H9 (cell line): ENCODE measurements at regions not wholly inside any gene's neighbourhood (a gene's known extent, or its start where the extent isn't known, plus 50 kb on each side); places are given as distances from the start of the nearest gene placed in this dataset.

Experiments
- DNase-seq: peaks from one replicate; pipeline ENCODE4 v3.0.0-alpha.2; 2017
- H2AFZ ChIP-seq: one replicate; pipeline ENCODE4 v1.6.1; 2013; ENCODE audit warnings: mild to moderate bottlenecking, low read length, control low read depth, moderate library complexity
- H2AK5ac ChIP-seq: 2 replicates; pipeline ENCODE4 v1.6.1; 2013; ENCODE audit warnings: low read length, control low read depth, mixed read lengths; ENCODE audit not compliant: insufficient read length
- H2BK120ac ChIP-seq: one replicate; pipeline ENCODE4 v1.6.1; 2013; ENCODE audit warnings: low read depth, mild to moderate bottlenecking, low read length, control low read depth, inconsistent platforms; ENCODE audit not compliant: poor library complexity, severe bottlenecking
- H2BK12ac ChIP-seq: 2 replicates; pipeline ENCODE4 v1.6.1; 2013; ENCODE audit warnings: low read length, control low read depth, mixed read lengths, low read depth; ENCODE audit not compliant: insufficient read length
- H2BK15ac ChIP-seq: 2 replicates; pipeline ENCODE4 v1.6.1; 2013; ENCODE audit warnings: low read depth, low read length, control low read depth
- H2BK20ac ChIP-seq: one replicate; pipeline ENCODE4 v1.6.1; 2013; ENCODE audit warnings: low read depth, mild to moderate bottlenecking, low read length, control low read depth, inconsistent platforms; ENCODE audit not compliant: poor library complexity, severe bottlenecking
- H2BK5ac ChIP-seq: 2 replicates; pipeline ENCODE4 v1.6.1; 2013; ENCODE audit warnings: low read length, control low read depth, mixed read lengths; ENCODE audit not compliant: insufficient read length
- H3K14ac ChIP-seq: 2 replicates; pipeline ENCODE4 v1.6.1; 2013; ENCODE audit warnings: low read length, control low read depth; ENCODE audit not compliant: insufficient read depth
- H3K18ac ChIP-seq: 2 replicates; pipeline ENCODE4 v1.6.1; 2013; ENCODE audit warnings: low read depth, mild to moderate bottlenecking, mixed read lengths, low read length, control low read depth; ENCODE audit not compliant: insufficient read length
- H3K23ac ChIP-seq: 2 replicates; pipeline ENCODE4 v1.6.1; 2013; ENCODE audit warnings: low read length, control low read depth, mixed read lengths, low read depth; ENCODE audit not compliant: insufficient read length
- H3K23me2 ChIP-seq: 2 replicates; pipeline ENCODE4 v1.6.1; 2013; ENCODE audit warnings: low read depth, mild to moderate bottlenecking, mixed read lengths, low read length, control low read depth; ENCODE audit not compliant: insufficient read length, poor library complexity, severe bottlenecking
- H3K27ac ChIP-seq: 2 replicates; pipeline ENCODE4 v1.5.1; 2013; ENCODE audit warnings: low read length, control low read depth, mixed read lengths, low read depth; ENCODE audit not compliant: insufficient read length
- H3K27me3 ChIP-seq: 2 replicates; pipeline ENCODE4 v1.6.1; 2013; ENCODE audit warnings: low read length, control low read depth, inconsistent platforms; ENCODE audit not compliant: insufficient read depth
- H3K4ac ChIP-seq: 2 replicates; pipeline ENCODE4 v1.6.1; 2013; ENCODE audit warnings: low read depth, mild to moderate bottlenecking, control low read depth, inconsistent platforms, low read length, moderate library complexity
- H3K4me1 ChIP-seq: 2 replicates; pipeline ENCODE4 v1.6.1; 2013; ENCODE audit warnings: low read length, control low read depth, inconsistent platforms; ENCODE audit not compliant: insufficient read depth
- H3K4me2 ChIP-seq: 2 replicates; pipeline ENCODE4 v1.6.1; 2013; ENCODE audit warnings: low read length, control low read depth, mixed read lengths; ENCODE audit not compliant: insufficient read length, insufficient read depth
- H3K56ac ChIP-seq: 2 replicates; pipeline ENCODE4 v1.6.1; 2013; ENCODE audit warnings: low read depth, mild to moderate bottlenecking, mixed read lengths, low read length, control low read depth; ENCODE audit not compliant: insufficient read length
- H3K79me1 ChIP-seq: 2 replicates; pipeline ENCODE4 v1.6.1; 2013; ENCODE audit warnings: low read depth, mild to moderate bottlenecking, moderate library complexity, low read length, control low read depth, inconsistent platforms; ENCODE audit not compliant: insufficient read depth, poor library complexity, severe bottlenecking
- H3K79me2 ChIP-seq: 2 replicates; pipeline ENCODE4 v1.6.1; 2013; ENCODE audit warnings: low read length, control low read depth, inconsistent platforms; ENCODE audit not compliant: insufficient read depth
- H3K9ac ChIP-seq: 2 replicates; pipeline ENCODE4 v1.6.1; 2013; ENCODE audit warnings: low read length, control low read depth, mixed read lengths; ENCODE audit not compliant: insufficient read length; ENCODE audit errors: extremely low read depth
- H3K9me3 ChIP-seq: one replicate; pipeline ENCODE4 v1.6.1; 2013; ENCODE audit warnings: low read depth, low read length, inconsistent platforms; ENCODE audit not compliant: control insufficient read depth
- H3T11ph ChIP-seq: one replicate; pipeline ENCODE4 v1.6.1; 2013; ENCODE audit warnings: mild to moderate bottlenecking, low read length, control low read depth, inconsistent platforms
- H4K20me1 ChIP-seq: one replicate; pipeline ENCODE4 v1.6.1; 2013; ENCODE audit not compliant: control insufficient read depth, insufficient read length, insufficient read depth
- H4K5ac ChIP-seq: 2 replicates; pipeline ENCODE4 v1.6.1; 2013; ENCODE audit warnings: low read depth, mild to moderate bottlenecking, mixed read lengths, low read length, control low read depth; ENCODE audit not compliant: insufficient read length
- H4K8ac ChIP-seq: replicated peaks from 2 replicates; pipeline ENCODE4 v1.6.1; 2013; ENCODE audit warnings: low read length, control low read depth, mixed read lengths, low read depth; ENCODE audit not compliant: insufficient read length
- H4K91ac ChIP-seq: 2 replicates; pipeline ENCODE4 v1.6.1; 2013; ENCODE audit warnings: low read depth, mild to moderate bottlenecking, moderate library complexity, mixed read lengths, low read length, control low read depth; ENCODE audit not compliant: insufficient read length
- H3K27ac Mint-ChIP-seq, 3 experiments: 2 replicates in 2 of 3; 3 replicates in 1 of 3; pipeline ENCODE4 v1.8.0; 2020 to 2021; ENCODE audit warnings: mixed read lengths in 3 of 3, mild to moderate bottlenecking in 1 of 3, moderate library complexity in 1 of 3
- H3K27me3 Mint-ChIP-seq: 2 replicates; pipeline ENCODE4 v1.8.0; 2021; ENCODE audit warnings: low read depth, mild to moderate bottlenecking, moderate library complexity, mixed read lengths
- H3K36me3 Mint-ChIP-seq, 3 experiments: 2 replicates in 2 of 3; 3 replicates in 1 of 3; pipeline ENCODE4 v1.8.0; 2020 to 2021; ENCODE audit warnings: low read depth in 3 of 3, mixed read lengths in 3 of 3; ENCODE audit not compliant: insufficient read depth in 1 of 3
- H3K4me1 Mint-ChIP-seq, 2 experiments: 2 replicates each; pipeline ENCODE4 v1.8.0; 2020; ENCODE audit warnings: mixed read lengths in 2 of 2
- H3K4me3 Mint-ChIP-seq, 2 experiments: 2 replicates in 1 of 2; 3 replicates in 1 of 2; pipeline ENCODE4 v1.8.0; 2020 to 2021; ENCODE audit warnings: mild to moderate bottlenecking in 2 of 2, mixed read lengths in 2 of 2, moderate library complexity in 1 of 2
- H3K9me3 Mint-ChIP-seq, 2 experiments: 2 replicates in 1 of 2; 3 replicates in 1 of 2; pipeline ENCODE4 v1.8.0; 2020; ENCODE audit warnings: mild to moderate bottlenecking in 2 of 2, mixed read lengths in 2 of 2, moderate library complexity in 1 of 2
- CTCF ChIP-seq: fragments of 200-600 bp; sonication (generic); conservative IDR thresholded peaks from 3 replicates; pipeline ENCODE4 v1.8.0; 2021; ENCODE audit warnings: antibody characterized with exemption, mild to moderate bottlenecking
- WGBS: extraction: QIAGEN DNeasy Blood & Tissue Kit; methylation state at CpG from one replicate; pipeline ENCODE4 v1.1.7; 2013; ENCODE audit warnings: missing lambda C conversion rate, low lambda C conversion rate, mixed read lengths; ENCODE audit not compliant: insufficient read length; ENCODE audit errors: extremely low coverage; 5-methylcytosine and 5-hydroxymethylcytosine counted together

GRCh38 chr4:127575888-127576287 lies 56.9 kb upstream of the INTU start:
- peaks cover 6 to 8% of the 10 kb centered on the region in 2 experiments for H3K4me1 Mint-ChIP-seq
- no peaks in the 10 kb centered on the region for H3K4me1 ChIP-seq
- H3K27ac Mint-ChIP-seq: peak overlapping the region in 1 of 3 experiments; percentile 46; a peak in 1 of 7 replicates
- no peak overlapping the region for H2BK12ac ChIP-seq
- H3K79me1 ChIP-seq: no peaks in the 10 kb centered on the region
- no peak for DNase-seq
- H3T11ph ChIP-seq: no peak overlapping the region
- no peaks in the 10 kb centered on the region for H3K9me3 ChIP-seq
- no peak overlapping the region for H3K4me3 Mint-ChIP-seq
- TF ChIP-seq CTCF: no peak
- H2BK20ac ChIP-seq: no peak overlapping the region
- no peak overlapping the region for H2BK120ac ChIP-seq
- H3K27me3 Mint-ChIP-seq: no peaks in the 10 kb centered on the region; the same call in 1 of the 2 replicates
- H3K36me3 Mint-ChIP-seq: peaks cover 0 to 1% (median 0%) of the 10 kb centered on the region in 3 experiments; a peak in 1 of 7 replicates
- H3K23me2 ChIP-seq: no peaks in the 10 kb centered on the region
- no peak overlapping the region for H2BK15ac ChIP-seq
- H2AK5ac ChIP-seq: no peak overlapping the region
- H3K79me2 ChIP-seq: no peaks in the 10 kb centered on the region
- no peak overlapping the region for H4K8ac ChIP-seq
- H2AFZ ChIP-seq: no peak overlapping the region
- H3K4me2 ChIP-seq: no peak overlapping the region
- no peak overlapping the region for H2BK5ac ChIP-seq
- no peak overlapping the region for H3K56ac ChIP-seq
- H3K4ac ChIP-seq: no peak overlapping the region
- H3K27ac ChIP-seq: no peak overlapping the region
- no peak overlapping the region for H3K18ac ChIP-seq
- WGBS: no CpG with 5 or more reads among the region's 2 CpGs
- no peak overlapping the region for H3K14ac ChIP-seq
- H3K9ac ChIP-seq: no peak overlapping the region
- no peaks in the 10 kb centered on the region for H4K20me1 ChIP-seq
- H4K5ac ChIP-seq: no peak overlapping the region
- no peak overlapping the region for H4K91ac ChIP-seq
- no peak overlapping the region for H3K23ac ChIP-seq
- H3K9me3 Mint-ChIP-seq: peaks cover 0 to 3% of the 10 kb centered on the region in 2 experiments; a peak in 1 of 5 replicates
- H3K27me3 ChIP-seq: no peaks in the 10 kb centered on the region
